NCI-H1436 (cell line): ENCODE measurements at regions not wholly inside any gene's neighbourhood (a gene's known extent, or its start where the extent isn't known, plus 50 kb on each side); places are given as distances from the start of the nearest gene placed in this dataset.
"Not testable (repeated sequence)": the region's sequence is repeated elsewhere in the genome, so short reads cannot be mapped to it uniquely, and the experiment has no call there.

ENCODE experiments used
- DNase-seq: peaks from one replicate; lab custom pipeline; 2025; lab: John Stamatoyannopoulos, UW

DNA sequence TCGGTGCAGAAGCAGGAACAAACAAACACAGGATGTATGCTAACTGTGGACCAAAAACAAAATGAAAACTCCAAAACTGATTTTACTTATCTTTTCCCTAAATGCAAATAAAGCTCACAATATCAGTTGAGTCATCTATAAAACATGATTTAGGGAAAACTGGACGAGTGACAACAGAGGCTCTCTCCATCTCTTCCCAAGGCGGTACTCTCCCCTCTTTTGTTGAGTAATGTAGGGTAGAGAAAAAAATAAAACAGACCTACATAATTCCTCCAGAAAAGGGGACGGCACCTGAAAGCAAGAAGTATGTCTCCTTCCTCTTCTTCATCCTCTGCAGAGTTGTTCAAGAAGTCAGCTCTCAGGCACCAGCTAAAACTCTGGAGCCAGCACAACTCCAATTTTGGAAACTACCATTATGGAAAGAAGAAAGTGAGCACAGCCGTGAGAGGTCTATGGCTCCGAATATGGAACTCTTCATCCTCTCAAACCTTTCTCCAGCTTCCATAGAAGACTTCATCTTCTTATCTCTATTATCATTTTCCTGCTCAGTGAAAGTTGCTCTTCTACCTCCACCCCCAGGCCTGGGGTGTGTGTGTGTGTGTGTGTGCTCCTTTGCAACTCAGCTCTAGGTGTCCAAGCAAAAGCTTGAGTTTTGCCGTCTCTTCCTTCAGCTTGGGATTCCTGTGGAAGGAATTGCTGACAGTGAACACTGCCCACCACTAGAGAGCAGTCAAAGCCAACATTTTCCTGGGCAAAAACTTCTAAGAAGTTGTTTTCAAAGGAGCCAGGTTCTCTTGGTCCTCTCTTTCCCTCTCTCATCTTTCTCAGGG, 155.4 kb downstream of the DIO2 start:
- peak; percentile 47 for DNase-seq

DNA sequence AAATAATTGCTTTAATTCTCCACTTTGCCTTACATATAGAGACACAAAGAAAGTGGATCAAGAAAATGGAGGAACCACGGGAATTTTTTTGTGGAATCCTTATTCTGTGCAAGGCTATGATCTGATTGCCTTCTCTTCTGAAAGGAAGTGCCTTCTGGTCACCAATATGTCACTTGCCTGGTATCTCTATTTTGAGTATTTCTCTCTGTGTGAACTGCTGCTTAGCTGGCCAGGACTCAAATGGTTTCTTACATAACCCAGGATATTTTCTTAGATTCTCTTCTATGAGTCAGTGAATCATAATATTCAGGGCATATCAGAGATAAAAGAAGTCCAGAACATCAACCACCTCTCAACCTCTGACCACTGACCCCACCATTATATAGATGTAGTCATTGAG, 156.1 kb downstream of the DIO2 start:
- DNase-seq, result no peak

DNA sequence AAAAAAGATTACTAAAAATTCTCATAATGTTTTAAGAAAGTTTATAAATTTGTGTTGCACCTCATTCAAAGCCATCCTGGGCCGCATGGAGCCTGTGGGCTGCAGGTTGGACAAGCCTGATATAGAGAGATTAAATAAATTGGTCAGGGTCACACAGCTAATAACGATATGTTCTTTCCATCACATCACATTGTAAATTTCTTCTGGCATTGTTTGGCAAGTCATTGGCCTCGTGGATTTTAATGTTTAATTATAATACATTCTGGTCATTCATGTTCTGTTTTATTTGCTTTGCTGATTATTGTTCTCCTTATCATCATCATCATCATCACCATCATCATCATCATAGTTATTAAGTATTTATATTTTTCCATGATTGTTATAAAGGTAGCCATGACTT, 157.3 kb downstream of the DIO2 start:
- DNase-seq, result no peak

DNA sequence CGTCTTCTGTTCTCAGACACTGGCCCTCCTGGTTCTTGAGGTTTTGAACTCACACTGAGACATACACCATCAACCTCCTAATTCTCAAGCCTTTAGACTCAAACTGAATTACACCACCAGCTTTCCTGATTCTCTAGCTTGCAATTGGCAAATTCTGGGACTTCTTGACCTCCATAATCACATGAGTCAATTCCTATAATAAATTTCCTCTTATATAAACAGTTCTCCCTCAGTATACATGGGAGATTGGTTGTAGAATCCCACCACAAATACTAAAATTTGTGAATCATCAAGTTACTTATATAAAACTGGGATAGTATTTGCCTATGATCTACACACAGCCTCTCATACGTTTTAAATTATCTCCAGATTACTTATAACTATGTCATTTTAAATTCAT, 162.2 kb downstream of the DIO2 start:
- no peak for DNase-seq

DNA sequence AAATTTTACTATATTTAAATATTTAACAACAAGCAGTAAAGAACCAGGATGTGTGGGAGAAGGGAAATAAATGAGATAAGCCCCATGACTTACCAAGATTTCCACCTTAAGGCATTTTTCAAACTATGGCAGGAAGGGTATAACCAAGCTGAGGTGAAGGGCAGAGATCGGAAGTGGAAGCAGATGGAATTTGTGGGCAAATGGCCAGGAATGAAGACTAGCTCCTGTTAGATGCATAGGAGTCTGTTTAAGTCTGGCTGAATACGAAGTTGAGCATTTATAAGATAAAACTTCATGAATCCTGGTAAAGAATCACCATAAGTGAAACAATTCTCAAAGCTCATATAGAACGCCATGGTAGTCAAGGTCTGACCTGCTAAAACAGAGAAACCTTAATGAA, 163.5 kb downstream of the DIO2 start:
- no peak for DNase-seq

DNA sequence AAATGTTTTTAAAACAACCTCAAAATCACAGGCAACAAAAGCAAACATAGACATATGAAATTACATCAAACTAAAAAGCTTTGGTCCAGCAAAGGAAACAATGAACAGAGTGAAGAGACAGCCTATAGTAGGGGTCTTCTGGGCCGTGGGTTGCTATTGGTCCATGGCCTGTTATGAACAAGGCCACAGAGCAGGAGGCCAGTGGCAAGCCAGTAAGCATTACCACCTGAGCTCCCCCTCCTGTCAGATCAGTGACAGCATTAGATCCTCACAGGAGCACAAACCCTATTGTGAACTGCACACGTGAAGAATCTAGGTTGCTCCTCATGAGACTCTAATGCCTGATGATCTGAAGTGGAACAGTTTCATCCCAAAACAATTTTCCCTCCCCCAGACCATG, 174.0 kb downstream of the DIO2 start:
- DNase-seq, result no peak

DNA sequence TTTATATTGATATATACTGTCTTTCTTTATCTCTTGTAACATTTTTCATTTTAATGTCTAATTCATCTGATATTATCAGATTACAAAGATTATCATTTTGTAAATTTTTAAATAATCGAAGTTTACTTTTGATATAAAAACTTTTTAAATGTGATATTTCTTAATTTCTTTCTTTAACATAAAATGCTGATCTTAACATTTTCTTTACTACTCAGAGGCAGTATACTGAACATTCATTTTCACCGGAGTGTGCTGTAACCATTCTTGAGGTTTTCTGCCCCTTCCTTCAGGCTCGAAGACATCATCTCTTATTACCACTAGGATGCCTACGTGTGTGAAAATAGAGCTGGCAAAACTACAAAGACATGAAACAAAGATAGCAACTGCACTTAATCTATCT, 186.9 kb downstream of the DIO2 start:
- no peak for DNase-seq

DNA sequence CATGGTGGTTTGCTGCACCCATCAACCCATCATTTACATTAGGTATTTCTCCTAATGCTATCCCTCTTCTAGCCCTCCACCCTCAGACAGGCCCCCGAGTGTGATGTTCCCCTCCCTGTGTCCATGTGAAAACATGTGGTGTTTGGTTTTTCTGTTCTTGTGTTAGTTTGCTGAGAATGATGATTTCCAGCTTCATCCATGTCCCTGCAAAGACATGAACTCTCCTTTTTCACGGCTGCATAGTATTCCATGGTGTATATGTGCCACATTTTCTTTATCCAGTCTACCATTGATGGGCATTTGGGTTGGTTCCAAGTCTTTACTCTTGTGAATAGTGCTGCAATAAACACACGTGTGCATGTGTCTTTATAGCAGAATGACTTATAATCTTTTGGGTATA, 192.8 kb downstream of the DIO2 start:
- DNase-seq, result not testable (repeated sequence)

DNA sequence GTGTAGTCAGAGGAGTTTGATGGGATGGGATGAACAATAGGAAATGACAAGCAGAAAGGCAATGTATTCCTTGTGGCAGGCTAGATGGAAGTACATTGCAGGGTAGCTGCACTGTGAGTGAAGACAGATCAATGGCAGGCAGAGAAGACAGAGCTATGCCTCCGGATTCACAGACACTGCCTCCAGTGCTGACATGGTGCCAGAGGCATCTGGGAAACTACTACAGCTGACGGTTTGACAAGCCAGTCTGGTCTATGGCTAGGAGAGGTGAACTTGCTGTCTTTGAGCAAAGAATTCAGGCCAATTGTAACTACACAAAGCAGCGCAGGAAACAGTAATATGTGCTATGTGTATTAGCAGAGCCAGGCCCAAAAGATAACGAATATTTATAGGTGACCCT, 193.5 kb downstream of the DIO2 start:
- DNase-seq, result no peak

DNA sequence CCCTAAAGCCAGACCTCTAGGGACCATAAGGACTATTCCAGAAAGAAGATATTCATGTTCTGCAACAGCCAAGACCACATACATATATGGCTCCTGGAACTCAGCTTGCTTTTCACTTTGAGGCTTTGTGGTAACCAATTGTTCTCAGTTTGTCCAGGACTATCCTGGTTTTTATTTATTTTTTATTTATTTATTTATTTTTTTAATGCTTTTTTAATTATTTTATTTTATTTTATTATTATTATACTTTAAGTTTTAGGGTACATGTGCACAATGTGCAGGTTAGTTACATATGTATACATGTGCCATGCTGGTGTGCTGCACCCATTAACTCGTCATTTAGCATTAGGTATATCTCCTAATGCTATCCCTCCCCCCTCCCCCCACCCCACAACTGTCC, 201.1 kb downstream of the DIO2 start:
- not testable (repeated sequence) for DNase-seq

DNA sequence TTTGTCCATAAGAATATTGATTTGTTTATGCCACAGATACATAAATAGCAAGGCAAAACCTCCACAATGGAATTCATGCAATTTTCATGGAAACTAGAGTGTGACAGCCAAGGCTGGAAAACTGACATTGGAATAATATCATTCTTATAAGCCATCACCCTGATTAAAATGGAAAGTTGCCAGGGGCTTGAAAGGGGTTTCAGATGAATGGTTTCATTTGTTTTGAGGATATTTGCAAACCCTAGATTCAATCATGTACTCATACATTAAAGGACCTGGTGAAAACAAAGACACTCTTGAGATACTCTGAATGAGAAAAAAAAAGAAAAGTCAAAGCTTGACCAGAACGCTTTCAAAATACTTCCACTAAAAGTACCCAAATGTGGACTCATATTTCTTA, 205.7 kb downstream of the DIO2 start:
- no peak for DNase-seq

DNA sequence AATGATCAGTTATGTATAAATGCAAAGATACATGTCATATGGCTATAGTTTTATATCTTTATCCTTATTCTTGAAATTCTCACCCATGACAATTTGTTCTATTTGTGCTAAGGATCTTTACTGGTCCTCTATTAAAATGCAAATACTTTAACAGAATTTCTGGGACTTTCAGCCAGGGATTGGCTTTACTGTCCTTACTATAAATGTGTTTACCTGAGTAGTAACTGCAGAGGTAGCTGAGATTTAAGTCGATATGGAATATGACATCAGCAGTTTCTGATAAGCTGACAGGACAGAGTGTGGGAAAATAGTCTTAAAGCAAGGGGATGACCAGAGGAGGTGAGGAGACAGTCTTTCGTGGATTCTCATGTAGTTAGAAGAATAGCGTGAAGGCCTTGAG, 206.4 kb downstream of the DIO2 start:
- DNase-seq, result no peak

DNA sequence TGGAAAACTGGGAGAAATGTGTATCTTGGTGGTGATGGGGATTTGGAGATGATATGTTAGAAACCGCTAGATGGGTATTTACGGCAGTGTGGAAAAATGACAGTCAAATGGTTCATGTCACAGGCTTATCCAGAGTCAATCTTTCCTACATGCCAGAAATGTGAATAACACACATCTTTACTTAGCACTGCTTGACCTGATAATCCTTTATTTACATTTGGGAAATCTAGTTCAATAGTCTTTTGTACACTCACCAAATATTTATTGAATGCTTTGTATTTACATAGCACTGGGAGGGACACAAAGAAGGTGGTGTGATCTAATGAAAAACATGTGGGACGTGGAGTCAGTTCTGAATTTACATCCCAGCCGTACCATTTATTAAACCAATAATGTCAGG, 208.2 kb downstream of the DIO2 start:
- no peak for DNase-seq

DNA sequence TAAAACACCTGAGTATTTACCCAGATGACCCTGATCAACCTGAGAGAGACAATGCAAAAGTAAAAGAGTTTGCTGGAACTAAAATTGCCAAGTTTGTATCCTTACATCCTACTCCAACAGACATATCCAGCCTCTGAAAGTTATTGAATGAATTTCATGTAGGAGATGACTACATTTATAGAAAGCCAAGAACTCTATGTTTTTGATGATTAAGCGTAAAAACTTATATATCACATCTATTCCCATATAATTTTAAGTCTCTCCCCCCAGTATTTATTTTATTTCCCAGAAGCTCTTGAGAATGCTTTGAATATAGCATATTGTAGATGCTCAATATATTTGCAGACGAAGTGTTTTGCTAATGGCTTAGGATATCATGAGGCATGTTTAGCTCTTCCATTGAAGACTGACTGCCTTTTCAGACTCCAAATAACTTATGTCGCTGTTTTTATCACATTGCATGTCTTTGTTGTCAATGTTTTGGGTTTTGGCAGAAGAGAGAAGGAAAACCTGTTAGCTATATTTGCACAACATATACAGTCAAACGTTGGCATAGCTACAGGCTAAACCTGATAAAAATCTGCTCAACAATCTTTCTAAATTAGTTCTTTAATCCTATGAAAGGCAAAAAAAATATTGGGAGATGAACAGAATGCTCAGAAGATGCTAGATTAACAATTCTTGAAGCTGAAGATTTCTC, 213.6 kb downstream of the DIO2 start:
- no peak for DNase-seq

DNA sequence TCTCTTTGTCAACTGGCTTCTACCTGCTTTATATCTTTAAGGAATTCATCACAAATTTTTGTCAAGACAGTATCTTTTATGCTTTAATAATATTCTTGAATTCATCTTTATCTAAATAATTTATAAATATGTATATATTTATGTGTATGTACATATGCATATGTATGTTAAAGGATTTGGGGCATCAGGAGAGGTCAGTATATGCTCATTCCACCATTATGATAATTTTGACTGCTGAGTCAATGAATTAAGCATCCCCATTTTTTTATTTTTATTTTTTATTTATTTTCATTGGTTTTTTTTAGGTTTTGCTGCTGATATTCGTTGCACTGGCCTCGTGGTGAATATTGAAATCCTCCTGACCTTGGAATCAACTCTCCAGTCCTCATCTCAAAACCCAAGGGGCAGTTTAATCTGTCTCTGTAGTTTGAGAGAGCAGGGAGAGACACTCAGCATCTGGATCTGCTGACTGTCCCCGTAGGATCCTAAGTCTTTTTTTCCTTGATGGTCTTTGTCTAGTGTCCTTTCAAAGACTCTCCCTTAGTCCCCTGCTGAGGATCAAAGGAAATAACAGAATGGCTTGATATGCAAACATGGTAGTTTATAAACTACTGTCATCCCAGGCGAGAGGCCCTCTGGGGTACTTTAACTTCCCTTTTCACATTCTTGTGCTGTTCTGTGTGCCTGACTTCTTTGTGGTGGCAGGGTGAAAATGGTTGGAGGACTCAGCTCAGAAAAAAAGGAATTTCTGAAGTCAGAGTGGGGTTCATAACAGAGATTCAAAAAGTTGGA, 218.7 kb downstream of the DIO2 start:
- no peak for DNase-seq

DNA sequence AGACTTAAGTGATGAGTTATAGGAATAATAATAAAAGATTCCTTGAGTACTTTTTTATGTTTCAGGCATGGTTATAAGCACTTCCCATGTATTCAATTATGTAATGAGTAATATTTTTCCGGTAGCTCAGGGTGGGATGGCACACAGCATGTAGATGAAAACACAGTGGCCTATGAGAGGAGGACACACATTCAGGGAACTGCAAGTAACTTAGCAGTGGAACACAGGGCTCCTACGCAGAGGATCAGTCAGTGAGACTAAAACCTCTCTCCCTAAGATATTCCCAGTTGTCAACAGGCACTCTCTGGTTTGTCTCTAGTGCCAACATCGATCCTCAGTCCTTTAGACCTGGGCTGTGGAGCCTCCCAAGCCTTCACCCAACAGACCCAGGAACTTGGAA, 219.4 kb downstream of the DIO2 start:
- DNase-seq, result no peak

DNA sequence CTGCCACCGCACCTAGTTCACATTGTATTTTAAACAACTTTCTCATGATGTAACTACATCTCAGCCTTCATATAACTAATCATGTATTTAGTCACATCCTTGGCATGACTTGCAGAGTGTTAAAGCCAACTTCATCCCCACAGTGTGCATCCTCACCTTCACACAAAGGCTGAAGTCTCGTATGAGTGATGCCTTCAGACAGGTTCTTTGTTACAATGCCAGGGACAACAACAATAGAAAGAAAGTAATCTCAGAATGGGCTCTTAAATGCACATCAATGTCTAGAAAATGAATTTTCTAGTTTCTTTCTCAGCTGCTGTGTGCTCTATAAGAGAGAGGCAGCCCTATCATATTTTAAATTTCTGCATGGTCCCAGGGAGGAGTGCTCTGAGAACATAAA, 221.3 kb downstream of the DIO2 start:
- DNase-seq, result no peak

DNA sequence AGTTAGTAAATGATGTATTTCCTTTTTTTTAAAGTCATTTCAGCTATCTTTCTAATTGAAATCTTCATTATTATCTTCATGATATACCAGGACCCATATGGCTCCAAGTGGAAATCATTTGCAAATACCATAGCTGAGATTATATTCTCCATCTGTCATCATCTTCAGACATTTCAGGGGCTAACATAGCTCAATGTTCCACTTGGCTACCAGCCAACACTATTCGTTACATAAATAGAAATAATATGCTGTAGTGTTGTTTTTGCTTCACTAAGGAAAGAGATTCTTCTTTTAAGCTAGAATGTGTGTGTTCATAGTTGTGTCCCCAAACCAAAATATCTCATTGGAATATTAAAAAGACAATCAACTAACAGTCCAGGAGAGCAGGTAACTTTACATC, 225.1 kb downstream of the DIO2 start:
- DNase-seq, result no peak

DNA sequence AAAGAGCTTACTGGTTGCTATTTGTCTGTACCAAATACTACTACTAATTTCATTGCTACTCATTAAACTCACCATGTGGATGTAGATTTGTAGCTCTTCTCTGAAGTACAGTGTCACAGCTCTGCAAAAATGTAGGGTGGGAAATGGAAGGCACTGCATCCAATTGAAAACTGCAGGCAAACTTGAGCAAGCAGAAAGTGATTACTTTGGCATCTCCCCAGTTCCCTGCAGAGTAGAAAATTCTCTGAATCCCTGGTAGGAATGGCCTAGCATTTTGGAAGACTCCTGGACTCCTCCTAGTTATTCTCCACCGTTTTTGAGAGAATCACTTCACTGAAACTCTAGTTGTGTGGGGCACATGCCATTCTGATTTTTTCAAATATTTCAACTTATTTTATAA, 239.1 kb downstream of the DIO2 start:
- DNase-seq, result no peak

DNA sequence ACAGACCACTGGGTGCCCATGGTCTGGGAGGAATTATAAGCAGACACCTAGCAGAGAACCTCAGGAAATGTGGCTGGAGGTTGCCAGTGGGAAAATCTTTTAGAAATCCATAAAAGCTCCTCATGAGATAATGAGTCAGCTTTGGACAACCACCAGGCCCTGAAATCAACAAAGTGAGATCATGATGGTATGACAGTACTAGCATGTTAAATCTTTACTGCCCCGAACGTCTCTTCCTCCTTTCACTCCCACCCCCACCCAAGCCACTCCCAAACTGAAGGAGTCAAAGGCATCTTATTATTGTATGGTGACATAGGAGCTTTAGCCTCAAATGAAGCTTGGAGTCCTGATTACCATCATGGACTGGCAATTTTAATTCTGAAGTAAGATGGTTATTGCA, 240.0 kb downstream of the DIO2 start:
- no peak for DNase-seq

DNA sequence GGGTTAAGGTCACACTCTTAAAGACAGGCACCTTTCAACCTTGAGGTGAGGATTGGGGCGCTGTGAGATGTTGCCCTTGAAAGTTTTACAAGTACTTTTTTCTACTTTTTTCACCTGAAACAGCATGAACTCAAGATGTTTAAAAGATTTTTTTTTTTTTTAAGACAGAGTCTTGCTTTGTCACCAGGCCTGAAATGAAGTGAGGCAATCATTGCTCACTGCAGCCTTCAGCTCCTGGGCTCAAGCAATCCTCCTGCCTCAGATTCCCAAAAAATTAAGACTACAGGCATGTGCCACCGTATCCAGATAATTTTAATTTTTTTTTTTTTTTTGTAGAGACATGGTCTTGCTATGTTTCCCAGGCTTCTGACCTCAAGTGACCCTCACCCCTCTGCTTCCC, 243.9 kb downstream of the DIO2 start:
- no peak for DNase-seq

DNA sequence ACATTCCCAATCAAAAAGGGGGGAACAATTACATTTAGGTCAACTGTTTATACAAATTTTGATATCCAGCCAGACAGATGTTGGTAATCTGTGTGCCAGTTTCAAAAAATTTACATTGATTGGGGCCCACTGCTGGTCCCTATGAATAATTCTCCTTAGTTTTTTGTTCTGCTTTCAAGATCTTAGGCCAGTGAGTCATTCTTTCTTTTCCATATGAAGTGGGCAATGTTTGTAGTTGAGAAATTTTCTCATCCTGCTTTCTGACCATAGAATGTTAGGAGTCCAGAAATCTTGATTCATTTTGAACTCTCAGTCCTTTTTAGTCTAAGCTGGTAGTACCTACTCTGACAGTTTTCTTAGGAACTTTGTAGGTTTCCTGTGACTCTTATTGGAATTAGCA, 244.3 kb downstream of the DIO2 start:
- DNase-seq, result no peak

DNA sequence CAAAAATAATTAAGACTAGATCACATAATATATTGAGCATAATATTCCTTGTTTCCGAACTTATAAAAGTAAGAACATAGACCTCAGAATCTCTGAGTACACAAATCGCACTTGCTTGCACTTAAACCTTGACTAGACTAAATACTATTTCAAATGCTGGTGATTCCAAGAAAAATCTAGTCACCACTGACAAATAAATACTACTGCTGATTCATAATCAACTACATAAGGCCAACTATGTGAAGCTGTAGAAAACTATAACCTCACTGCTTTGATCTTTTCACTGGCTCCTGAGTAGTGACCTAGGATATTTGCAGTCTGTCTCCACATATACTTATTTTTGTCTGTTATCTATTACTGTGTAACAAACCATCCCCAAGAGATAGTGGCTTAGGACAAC, 245.4 kb downstream of the DIO2 start:
- DNase-seq, result no peak
